NCI-H2227 treated with DMSO at 0.1 percent for 48 hours (cell line): ENCODE measurements at regions not wholly inside any gene's neighbourhood (a gene's known extent, or its start where the extent isn't known, plus 50 kb on each side); places are given as distances from the start of the nearest gene placed in this dataset.

Source experiments
- DNase-seq: peaks from one replicate; lab custom pipeline; 2025; lab: John Stamatoyannopoulos, UW

DNA sequence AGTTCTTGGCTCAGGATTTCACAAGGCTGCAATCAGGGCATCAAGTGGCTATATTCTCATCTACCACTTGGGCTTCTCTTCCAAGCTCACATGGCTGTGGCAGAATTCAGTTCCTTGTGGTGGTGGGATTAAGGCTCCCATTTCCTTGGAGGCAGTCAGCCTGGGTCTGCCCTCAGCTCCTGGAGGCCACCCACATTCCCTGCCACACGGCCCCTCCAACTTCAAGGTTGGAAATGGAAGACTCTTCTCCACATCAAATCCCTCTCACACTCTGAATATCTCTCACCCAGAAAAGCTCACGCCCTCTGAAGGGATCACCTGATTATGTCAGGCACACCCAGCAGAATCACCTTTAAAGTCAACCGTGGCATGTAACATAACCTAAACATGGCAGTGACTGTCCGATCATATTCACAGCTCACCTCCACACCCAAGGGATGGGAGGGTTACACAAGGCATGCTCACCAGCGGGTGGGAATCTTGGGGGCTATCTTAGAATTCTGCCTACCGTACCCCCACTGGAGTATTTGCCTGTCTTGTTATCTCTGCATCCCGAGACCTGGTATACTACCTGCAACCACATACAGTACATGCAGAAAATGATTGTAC lies 256.2 kb upstream of the KLHL29 start:
- DNase-seq = no peak

GRCh38 chr2:23131066-23131575 lies 253.9 kb upstream of the KLHL29 start:
- DNase-seq = no peak

- DNase-seq = no peak
Observed at GRCh38 chr2:23132000-23132399, 253.0 kb upstream of the KLHL29 start.

DNA sequence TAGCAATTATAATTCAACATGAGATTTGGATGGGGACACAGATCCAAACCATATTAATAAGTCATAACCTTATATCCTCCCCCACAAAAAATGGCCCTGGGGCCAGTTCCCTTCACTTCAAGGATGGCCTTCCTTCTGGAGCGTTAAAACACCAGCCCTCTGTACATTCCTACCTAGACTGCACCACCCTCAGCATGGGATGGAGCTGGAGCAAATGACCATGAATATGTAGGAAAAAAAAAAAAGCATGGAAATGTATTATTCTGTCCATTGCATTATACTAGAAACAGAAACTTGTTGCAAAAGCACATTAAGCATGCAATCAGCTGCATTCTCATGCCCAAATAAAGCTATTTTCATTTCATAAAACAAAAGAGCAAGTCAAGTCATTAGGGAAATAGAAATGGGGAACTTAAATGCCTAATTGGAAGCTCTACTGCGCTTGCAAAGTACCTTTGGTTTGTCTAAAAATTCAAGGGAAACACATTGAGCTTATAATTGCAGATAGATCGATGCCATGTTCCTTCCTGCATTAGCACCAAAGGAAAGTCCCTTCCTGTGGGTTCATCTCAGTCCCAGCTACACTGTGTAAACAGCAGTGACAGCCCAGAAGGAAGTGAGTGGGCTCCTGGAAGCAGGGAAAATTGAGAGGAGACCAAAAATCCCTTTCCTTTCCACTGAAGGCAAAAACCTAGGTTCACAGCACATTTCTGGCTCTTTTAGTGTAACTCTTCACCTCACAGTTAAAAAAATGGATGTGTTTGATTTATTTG lies 252.0 kb upstream of the KLHL29 start:
- no peak for DNase-seq

DNA sequence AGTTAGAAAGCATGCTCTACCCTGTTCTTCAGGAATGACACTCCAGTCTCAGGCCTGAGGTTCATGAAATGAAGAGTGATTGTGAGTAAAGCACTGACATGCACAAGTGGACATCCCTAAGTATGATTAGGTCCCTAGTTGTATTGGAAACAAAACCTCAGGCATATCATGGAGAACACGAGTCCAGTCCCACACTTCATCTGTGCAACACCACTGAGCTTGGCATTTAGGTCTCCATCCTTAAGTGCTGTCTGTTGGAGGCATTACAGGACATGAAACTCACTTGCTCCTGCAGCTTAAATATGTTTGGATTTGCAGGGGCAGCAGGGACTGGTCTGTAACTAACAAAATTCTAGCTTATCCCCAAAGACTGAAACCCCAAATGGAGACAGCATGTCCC lies 250.3 kb upstream of the KLHL29 start:
- DNase-seq = no peak

- peak; percentile 51 for DNase-seq
Observed at GRCh38 chr2:23135481-23136100, 249.4 kb upstream of the KLHL29 start.

- no peak for DNase-seq
Observed at GRCh38 chr2:23137166-23137565, 247.8 kb upstream of the KLHL29 start.

GRCh38 chr2:23138701-23139100 lies 246.3 kb upstream of the KLHL29 start:
- no peak for DNase-seq

DNA sequence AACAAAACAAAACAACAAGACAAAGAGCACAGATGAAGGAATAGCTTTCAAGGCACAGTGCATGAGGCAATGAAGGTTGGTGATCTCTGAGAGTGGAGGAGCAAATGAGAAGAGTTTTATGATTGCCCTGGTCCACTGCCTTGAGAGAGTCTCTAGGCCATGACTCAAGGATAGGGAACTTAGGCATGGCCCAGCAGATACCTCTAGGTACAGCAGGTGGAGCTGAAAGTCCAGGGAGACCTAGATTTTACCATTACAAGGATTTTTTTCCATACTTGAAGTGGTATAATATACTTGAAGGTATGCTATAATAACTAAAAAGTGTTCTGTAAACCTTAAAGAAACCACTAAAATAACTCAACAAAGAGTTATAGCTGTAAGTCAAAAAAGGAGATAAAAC lies 239.5 kb upstream of the KLHL29 start:
- DNase-seq = no peak

DNA sequence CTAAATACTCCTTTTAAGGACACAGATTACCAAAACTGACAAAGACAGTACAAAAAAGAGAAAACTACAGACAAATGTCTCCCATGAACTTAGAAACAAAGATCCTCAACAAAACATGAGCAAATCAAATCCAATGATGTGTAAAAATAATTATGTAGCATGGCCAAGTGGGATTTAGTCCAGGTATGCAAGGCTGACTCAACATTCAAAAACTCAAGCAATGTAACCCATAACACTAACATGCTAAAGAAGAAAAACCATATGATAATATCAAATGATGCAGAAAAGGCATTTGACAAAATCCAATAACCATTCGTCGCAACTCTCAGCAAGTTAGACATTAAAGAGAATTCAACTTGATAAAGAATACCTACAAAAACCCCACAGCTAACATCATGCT lies 239.0 kb upstream of the KLHL29 start:
- DNase-seq = no peak

- no peak for DNase-seq
Observed at GRCh38 chr2:23148342-23148741, 236.6 kb upstream of the KLHL29 start.

- no peak for DNase-seq
Observed at GRCh38 chr2:23149777-23150176, 235.2 kb upstream of the KLHL29 start.

- no peak for DNase-seq
Observed at GRCh38 chr2:23153484-23153883, 231.5 kb upstream of the KLHL29 start.

GRCh38 chr2:23155022-23155421 lies 230.0 kb upstream of the KLHL29 start:
- DNase-seq = no peak

- DNase-seq = no peak
Observed at GRCh38 chr2:23157812-23158211, 227.2 kb upstream of the KLHL29 start.

DNA sequence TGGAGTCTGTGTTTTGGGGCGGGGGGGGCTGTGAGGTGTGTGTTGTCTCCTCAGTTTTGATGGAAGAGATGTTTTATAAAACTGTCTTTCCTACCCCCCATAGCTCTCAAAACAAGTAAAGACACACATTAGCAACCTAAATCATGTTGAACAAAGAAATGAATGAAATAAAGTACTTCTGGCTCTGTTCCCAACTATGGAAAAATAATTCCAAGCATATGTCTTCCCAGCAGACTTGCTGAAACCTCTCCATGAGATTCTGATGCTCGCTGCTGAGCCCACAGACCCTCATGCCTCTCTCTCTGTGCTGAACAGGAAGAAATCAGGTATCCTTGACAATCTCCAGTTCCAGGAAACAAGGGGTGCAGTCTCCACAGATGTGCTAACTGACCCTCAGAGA lies 226.7 kb upstream of the KLHL29 start:
- no peak for DNase-seq

GRCh38 chr2:23159746-23160405 lies 225.1 kb upstream of the KLHL29 start:
- no peak for DNase-seq

DNA sequence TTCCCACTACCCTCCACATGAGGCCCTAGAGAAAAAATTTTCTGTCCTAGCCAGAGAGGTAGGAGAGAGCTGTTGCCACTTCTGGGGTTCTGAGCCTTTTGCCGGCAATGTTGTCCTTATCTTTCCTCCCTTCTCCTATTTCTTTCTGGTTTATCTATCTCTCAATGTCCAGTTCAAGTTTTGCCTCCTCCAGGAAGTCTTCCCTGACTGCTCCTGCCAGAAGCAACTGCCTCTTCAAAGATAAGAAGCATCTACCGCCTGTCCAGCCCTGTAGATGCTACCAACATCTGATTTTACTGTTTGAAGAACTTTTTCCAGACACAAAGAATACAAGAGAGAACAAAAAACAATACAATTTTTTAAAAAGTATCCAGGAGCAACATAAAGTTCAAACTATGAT lies 220.8 kb upstream of the KLHL29 start:
- no peak for DNase-seq

- peak; percentile 48 for DNase-seq
Observed at GRCh38 chr2:23169896-23170295, 215.1 kb upstream of the KLHL29 start.

- no peak for DNase-seq
Observed at GRCh38 chr2:23171108-23171507, 213.9 kb upstream of the KLHL29 start.

- DNase-seq = no peak
Observed at GRCh38 chr2:23178396-23178795, 206.6 kb upstream of the KLHL29 start.

DNA sequence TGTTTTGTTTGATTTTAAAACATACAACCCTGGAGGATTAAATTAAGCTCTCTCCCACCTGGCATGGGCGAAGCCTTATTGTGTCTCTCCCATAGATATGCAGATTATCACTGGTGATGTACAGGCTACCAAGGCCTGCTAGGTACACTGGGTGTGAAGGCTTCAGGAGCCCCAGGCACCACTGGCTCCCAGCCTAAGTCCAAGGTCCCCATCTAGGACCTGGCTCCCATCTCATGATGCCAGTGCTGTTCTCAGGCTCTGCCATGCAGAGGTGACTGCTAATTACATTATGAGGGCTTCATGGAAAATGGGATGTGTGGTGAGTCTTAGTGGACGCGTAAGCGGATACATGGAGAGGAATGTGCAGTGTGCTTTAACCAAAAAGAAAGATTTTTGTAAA lies 201.2 kb upstream of the KLHL29 start:
- DNase-seq = no peak
